ENCODE measurements at regions not wholly inside any gene's neighbourhood (a gene's known extent, or its start where the extent isn't known, plus 50 kb on each side); places are given as distances from the start of the nearest gene placed in this dataset.

DNA sequence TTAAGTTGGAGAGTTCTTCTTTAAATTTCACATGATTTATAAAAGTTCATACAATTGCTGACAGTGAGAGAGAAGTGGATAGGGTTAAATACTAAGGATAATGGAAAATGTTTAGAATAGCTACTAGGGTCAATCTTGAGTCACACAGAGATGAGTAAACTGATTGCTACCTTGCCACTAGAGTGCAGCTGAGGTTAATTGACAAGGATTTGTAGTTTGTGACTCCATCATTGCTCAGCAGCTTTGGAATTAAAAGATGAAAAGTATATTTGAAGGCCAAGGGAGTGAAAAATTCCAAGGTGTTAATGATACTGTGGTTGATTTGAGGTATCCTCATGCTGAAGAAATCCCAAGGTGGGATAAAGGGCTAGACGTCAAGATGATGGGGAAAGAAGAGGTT is 524.0 kb downstream of the UTRN start:
- Mint-ChIP-seq H3K9me3 (no peaks in the 10 kb centered on the region), H3K36me3 (peaks cover 14% of the 10 kb centered on the region), H3K27me3 (no peaks in the 10 kb centered on the region), H3K4me3 (no peak overlapping the region), H3K27ac (peak overlapping the region; percentile 37 to 67), H3K4me1 (ENCODE audit: low read depth in 2 of 2) (peaks cover 32% of the 10 kb centered on the region in 2 donors)
- ATAC-seq (no peak), DNase-seq (ENCODE audit: low spot score) (no peak)

DNA sequence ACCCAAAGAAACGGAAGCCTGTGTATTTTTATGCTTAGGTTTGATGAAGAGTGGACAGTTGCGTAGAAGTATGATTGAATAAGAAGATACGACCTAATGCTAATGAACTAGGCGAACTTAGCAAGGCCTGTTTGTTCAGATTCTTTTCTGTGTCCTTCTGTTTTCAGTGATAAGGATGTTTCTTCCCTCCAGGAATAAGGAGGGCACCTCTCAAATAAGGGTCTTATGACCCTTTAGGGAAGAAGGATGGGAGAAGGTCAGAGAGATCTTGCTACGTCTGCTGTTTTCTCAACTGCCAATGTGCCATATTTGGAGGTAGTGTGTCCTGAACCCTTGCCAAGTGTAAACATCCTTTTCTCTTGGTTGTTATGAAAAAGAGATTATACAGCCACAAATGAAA is 524.8 kb downstream of the UTRN start:
- Mint-ChIP-seq H3K4me1 (ENCODE audit: low read depth in 2 of 2) (peaks cover 26 to 32% of the 10 kb centered on the region in 2 donors), H3K36me3 (peaks cover 14% of the 10 kb centered on the region), H3K27ac (no peak overlapping the region), H3K4me3 (no peak overlapping the region), H3K27me3 (no peaks in the 10 kb centered on the region), H3K9me3 (no peaks in the 10 kb centered on the region)
- DNase-seq (ENCODE audit: low spot score) (no peak), ATAC-seq (no peak)

DNA sequence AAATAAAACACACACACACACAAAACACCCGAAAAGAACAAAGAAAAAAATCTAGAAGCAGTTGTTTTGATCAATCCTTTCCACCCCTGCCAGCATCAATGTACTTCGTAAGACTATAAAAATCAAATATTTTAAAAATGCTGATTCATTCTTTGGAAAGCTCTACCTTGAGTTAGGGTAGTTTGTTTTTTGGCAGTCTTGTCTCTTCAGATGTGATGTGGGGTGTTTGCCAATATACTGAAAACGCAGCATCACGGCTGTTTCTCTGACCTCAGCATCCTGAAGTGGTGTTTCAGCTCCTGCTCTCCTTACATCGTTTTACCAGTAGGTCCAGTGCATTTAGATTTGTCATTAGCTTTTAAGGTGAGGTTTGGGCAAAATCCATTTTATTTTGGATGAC is 526.0 kb downstream of the UTRN start:
- Mint-ChIP-seq H3K4me3 (no peak overlapping the region), H3K9me3 (no peaks in the 10 kb centered on the region), H3K4me1 (ENCODE audit: low read depth in 2 of 2) (peaks cover 21 to 32% of the 10 kb centered on the region in 2 donors), H3K27me3 (no peaks in the 10 kb centered on the region), H3K36me3 (peaks cover 23% of the 10 kb centered on the region), H3K27ac (no peak overlapping the region)
- ATAC-seq (no peak), DNase-seq (ENCODE audit: low spot score) (no peak)

DNA sequence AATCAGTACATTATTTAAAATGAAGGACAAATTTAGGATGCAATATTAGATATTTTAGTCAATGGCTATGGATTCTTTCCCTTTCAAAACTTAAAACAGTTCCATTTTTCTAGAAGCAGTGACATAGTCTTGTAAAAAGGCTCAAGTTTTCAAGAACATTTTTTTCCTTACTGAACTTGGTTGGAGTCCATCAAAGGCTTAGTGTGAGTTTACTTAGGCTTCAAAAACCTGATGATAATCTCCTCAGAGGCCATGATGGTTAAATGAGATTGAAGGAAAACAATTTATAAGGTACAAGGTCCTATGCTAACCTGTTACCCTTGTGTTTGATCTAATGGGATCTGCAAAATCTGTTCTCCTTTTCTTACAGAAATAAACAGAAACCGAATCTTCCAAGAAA is 531.8 kb downstream of the UTRN start:
- no peak overlapping the region for H3K27ac Mint-ChIP-seq
- no peaks in the 10 kb centered on the region for H3K27me3 Mint-ChIP-seq
- DNase-seq (ENCODE audit: low spot score), result no peak
- H3K4me3 Mint-ChIP-seq, result no peak overlapping the region
- no peak for ATAC-seq
- no peaks in the 10 kb centered on the region for H3K9me3 Mint-ChIP-seq
- H3K4me1 Mint-ChIP-seq (ENCODE audit: low read depth in 2 of 2), result peaks cover 5 to 21% of the 10 kb centered on the region in 2 donors
- H3K36me3 Mint-ChIP-seq, result peaks cover 10% of the 10 kb centered on the region

DNA sequence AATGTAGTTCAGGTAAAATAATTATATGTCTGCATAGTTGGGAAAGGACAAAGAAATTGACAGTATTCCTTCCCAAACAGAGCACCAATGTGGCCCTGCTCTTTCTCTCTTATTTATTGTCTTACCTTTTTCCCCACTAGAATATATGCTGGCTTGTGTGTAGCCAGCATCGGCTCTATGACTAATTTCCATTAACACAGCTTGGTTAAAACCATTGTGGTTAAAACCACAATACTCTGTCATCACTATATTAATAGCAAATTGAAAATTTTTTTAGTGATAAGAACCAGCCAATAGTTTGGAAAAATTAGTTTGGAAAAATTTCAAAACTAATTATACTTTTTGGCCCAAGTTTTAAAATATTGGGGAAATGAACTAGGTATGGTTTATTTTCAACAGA is 535.1 kb downstream of the UTRN start:
- Mint-ChIP-seq H3K9me3 (no peaks in the 10 kb centered on the region), H3K27me3 (no peaks in the 10 kb centered on the region), H3K27ac (no peak overlapping the region), H3K4me1 (ENCODE audit: low read depth in 2 of 2) (peaks cover 0 to 12% of the 10 kb centered on the region in 2 donors), H3K36me3 (peaks cover 16% of the 10 kb centered on the region), H3K4me3 (no peak overlapping the region)
- ATAC-seq, result no peak
- DNase-seq (ENCODE audit: low spot score), result no peak

DNA sequence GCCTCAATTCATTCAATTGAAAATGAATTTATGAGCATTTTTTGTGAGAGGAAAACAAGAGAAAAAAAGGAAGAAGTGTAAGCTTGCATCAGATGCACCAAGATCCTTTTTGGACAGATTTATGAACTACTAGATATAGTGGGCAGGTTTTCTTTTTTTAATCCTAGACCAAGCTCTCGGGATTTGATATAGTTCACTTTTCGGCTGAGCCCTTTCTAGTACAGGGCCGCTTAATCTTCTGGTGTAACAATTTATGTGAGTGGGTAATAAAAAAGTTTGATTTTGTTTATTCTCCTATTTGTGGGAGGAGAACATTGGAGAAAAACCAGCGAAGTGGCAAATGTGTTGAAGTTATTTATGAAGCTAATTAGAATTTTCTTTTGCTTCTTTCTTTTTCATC is 538.0 kb downstream of the UTRN start:
- ATAC-seq (no peak), DNase-seq (ENCODE audit: low spot score) (no peak)
- Mint-ChIP-seq H3K27me3 (no peaks in the 10 kb centered on the region), H3K4me3 (no peak overlapping the region), H3K27ac (peak overlapping the region in 1 of 2 donors; percentile 67), H3K9me3 (no peaks in the 10 kb centered on the region), H3K36me3 (peaks cover 18% of the 10 kb centered on the region), H3K4me1 (ENCODE audit: low read depth in 2 of 2) (peaks cover 3 to 12% of the 10 kb centered on the region in 2 donors)

DNA sequence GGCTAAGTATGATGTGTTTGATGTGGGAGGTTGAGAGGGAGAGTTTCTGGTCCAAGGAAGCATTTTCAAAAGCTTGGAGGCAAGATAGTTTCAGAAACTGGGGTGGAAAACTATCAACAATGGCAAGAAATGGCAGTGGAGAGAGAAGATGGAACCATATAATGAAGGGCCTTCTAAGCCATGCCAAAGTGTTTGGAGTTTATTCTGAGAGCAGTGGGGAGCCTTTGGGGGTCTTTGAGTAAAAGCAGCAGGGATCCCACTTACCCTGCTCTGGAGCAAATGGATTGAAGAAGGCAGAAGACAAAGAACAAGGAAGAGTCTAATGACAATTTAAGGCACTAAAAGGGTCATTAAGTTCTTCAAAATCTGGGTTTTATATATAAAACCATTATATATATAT is 538.9 kb downstream of the UTRN start:
- H3K27me3 Mint-ChIP-seq, result no peaks in the 10 kb centered on the region
- H3K9me3 Mint-ChIP-seq, result no peaks in the 10 kb centered on the region
- no peak for ATAC-seq
- peaks cover 21% of the 10 kb centered on the region for H3K36me3 Mint-ChIP-seq
- DNase-seq (ENCODE audit: low spot score), result no peak
- H3K27ac Mint-ChIP-seq, result no peak overlapping the region
- no peak overlapping the region for H3K4me3 Mint-ChIP-seq
- H3K4me1 Mint-ChIP-seq (ENCODE audit: low read depth in 2 of 2), result peaks cover 4 to 13% of the 10 kb centered on the region in 2 donors

DNA sequence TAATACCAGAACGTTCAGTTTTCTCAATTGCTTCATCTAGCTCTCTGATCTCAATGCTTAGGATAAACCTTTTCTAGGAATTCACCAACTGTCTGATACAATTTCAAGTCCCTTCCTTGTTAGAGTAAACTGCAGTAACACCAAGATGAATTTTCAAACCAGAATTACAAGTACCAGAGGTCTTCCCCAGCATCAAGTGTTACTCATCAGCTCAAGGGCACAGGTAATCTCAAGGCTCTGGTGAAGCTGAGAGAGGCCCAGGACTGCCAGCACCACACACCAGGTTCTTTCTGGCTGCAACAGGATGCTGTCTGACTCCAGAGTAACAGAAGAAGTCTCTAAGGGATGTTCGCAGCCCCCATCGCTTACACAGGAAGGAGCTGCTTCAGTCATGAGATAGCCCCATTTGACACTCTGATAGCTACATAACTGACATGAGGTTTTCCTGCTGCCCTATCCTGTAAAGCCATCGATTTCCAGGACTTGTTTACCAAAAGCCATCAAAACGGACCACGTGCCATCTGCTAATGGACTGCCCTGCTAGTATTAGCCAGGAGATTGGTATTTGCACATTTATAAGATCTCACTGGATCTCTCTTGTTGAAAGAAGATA is 549.4 kb downstream of the UTRN start:
- H3K4me1 Mint-ChIP-seq (ENCODE audit: low read depth in 2 of 2), result peaks cover 0 to 21% of the 10 kb centered on the region in 2 donors
- H3K27me3 Mint-ChIP-seq, result no peaks in the 10 kb centered on the region
- no peak for ATAC-seq
- H3K4me3 Mint-ChIP-seq, result no peak overlapping the region
- no peaks in the 10 kb centered on the region for H3K9me3 Mint-ChIP-seq
- peak overlapping the region in 1 of 2 donors; percentile 79 for H3K27ac Mint-ChIP-seq
- DNase-seq (ENCODE audit: low spot score), result no peak
- H3K36me3 Mint-ChIP-seq, result peaks cover 29% of the 10 kb centered on the region

DNA sequence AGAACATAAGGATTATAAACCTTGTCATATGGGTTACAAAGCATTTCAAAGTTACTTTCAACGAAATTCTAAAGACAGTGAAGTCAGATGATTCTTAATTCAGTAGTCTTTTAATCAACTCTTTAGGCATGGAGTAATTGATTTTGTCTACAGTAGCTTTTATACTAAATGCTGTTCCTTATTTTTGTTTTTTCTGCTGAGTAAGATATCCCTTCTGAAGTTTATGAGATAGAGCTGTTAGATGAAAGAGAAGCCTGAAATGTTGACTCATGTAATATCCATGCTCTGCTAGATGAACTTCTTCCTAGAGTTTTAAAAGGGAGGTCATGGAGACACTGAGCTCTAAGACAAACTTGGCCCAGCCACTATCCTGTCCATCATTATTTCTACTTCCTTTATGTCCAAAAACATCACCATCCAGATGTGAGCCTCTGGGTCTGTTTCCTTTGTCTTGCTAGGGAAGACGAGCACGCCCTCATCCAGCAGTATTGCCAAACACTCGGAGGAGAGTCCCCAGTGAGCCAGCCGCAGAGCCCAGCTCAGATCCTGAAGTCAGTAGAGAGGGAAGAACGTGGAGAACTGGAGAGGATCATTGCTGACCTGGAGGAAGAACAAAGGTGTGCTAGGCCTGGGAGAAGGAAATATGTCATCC is 550.3 kb downstream of the UTRN start:
- peaks cover 0 to 21% of the 10 kb centered on the region in 2 donors for H3K4me1 Mint-ChIP-seq (ENCODE audit: low read depth in 2 of 2)
- no peaks in the 10 kb centered on the region for H3K27me3 Mint-ChIP-seq
- no peak for ATAC-seq
- H3K9me3 Mint-ChIP-seq, result no peaks in the 10 kb centered on the region
- DNase-seq (ENCODE audit: low spot score), result no peak
- no peak overlapping the region for H3K4me3 Mint-ChIP-seq
- peaks cover 29% of the 10 kb centered on the region for H3K36me3 Mint-ChIP-seq
- H3K27ac Mint-ChIP-seq, result peak overlapping the region; percentile 9 to 79

DNA sequence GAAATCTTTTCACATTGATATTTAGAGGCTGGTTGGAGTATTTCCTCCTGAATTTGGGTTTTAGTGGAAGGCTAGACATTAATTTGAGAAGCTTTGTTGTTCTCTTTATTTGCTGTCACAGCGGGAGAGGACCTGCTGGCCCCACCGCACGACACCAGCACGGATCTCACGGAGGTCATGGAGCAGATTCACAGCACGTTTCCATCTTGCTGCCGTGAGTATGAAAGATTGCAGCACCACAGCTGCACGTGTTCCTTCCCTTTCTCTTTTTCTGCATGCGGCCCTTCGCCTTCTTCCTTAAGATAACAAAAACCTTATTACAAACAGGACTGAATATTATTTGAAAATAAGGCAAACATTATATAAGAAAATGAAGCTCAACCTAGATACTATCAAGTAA is 555.5 kb downstream of the UTRN start:
- Mint-ChIP-seq H3K36me3 (peaks cover 20% of the 10 kb centered on the region), H3K4me1 (ENCODE audit: low read depth in 2 of 2) (peaks cover 0 to 5% of the 10 kb centered on the region in 2 donors), H3K27ac (no peak overlapping the region), H3K27me3 (no peaks in the 10 kb centered on the region), H3K9me3 (no peaks in the 10 kb centered on the region), H3K4me3 (no peak overlapping the region)
- no peak for DNase-seq (ENCODE audit: low spot score)
- ATAC-seq, result no peak

DNA sequence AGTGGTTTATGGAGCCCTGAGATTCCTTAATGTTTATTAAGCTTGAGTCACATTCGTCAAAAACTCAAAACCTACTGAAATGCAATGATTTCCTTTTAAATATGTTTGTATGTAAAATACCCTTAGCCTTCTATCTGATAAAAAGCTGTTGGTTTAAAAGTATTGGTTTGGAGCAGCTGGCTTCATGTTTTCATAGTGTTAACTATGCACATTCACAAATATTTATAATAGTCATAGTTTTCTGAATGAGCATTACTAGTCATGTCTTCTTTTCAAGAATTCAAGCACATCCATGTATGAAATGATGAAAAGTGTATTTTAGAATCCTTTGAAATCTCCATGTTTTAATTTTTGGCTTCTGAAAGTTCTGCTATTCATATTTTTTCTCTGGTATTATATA is 558.6 kb downstream of the UTRN start:
- no peaks in the 10 kb centered on the region for H3K27me3 Mint-ChIP-seq
- H3K36me3 Mint-ChIP-seq, result peaks cover 16% of the 10 kb centered on the region
- no peaks in the 10 kb centered on the region for H3K9me3 Mint-ChIP-seq
- no peak overlapping the region for H3K4me3 Mint-ChIP-seq
- no peak overlapping the region for H3K27ac Mint-ChIP-seq
- DNase-seq (ENCODE audit: low spot score), result no peak
- H3K4me1 Mint-ChIP-seq (ENCODE audit: low read depth in 2 of 2), result peaks cover 11 to 15% of the 10 kb centered on the region in 2 donors
- ATAC-seq, result no peak

DNA sequence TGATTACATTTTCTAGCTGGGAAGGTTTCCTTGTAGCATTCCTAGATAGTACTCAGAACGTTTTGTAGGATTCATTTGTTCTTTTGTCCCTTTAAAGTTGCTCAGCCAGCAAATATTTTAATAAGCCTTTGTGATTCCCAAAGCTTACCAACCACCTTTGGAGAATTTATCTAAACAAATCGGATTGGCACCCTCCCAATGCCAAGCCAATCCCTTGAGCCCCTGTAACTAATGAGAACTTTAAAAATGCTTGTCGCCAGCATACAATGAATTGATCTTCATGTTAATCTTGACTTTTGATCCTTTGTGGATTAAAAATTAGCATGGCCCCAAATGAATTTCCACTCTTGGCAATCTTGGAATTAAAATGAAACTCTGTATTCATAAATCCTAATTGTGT is 559.5 kb downstream of the UTRN start:
- Mint-ChIP-seq H3K36me3 (peaks cover 18% of the 10 kb centered on the region), H3K27ac (no peak overlapping the region)
- no peak for ATAC-seq

DNA sequence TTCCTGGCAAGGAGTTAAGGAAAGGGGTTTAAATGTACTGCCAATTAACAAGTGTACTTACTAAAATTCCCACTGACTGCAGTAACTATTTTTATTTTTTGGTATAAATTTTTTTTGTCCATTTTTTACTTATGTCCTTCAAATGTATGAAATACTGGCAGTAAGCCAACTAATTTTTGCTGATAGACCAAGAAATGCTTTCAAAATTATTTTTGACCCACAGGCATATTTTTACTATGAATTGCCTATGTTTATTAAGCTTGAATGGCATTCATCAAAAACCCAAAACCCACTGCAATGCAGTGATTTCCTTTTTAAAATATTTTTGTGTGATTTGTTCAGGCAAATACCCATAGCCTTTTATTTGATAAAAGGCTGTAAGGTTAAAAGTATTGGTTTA is 560.1 kb downstream of the UTRN start:
- H3K4me1 Mint-ChIP-seq (ENCODE audit: low read depth in 2 of 2), result peaks cover 16 to 21% of the 10 kb centered on the region in 2 donors

More for the DNA sequence above, 559.5 kb downstream of the UTRN start:
- Mint-ChIP-seq H3K9me3 (no peaks in the 10 kb centered on the region), H3K4me3 (no peak overlapping the region), H3K4me1 (ENCODE audit: low read depth in 2 of 2) (peaks cover 16 to 19% of the 10 kb centered on the region in 2 donors), H3K27me3 (no peaks in the 10 kb centered on the region)
- DNase-seq (ENCODE audit: low spot score), result no peak

DNA sequence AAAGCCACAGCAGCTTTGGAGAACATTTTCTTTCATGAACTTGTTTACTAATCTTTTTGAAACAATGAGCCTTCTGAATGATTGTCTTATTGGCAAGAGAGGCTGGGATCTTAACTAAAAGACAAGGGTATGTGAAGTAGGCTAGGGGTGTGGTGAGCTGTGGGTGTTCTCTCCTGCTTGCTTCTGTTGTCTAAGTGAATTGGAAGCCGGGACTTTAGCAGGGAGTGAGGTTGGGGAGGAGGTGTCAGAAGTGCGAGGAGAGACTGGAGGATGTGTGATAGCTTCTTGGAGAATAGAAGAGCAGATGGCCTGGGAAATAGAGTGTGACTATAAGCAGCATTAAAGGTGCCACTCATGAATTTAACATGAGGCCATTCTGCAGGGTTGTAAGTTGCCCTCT is 562.8 kb downstream of the UTRN start:
- H3K36me3 Mint-ChIP-seq, result peaks cover 20% of the 10 kb centered on the region
- H3K9me3 Mint-ChIP-seq, result no peaks in the 10 kb centered on the region
- ATAC-seq (no peak), DNase-seq (ENCODE audit: low spot score) (no peak)
- H3K4me1 Mint-ChIP-seq (ENCODE audit: low read depth in 2 of 2), result peaks cover 21 to 27% of the 10 kb centered on the region in 2 donors
- no peaks in the 10 kb centered on the region for H3K27me3 Mint-ChIP-seq
- peak overlapping the region; percentile 9 to 31 for H3K27ac Mint-ChIP-seq
- H3K4me3 Mint-ChIP-seq, result no peak overlapping the region

More for the DNA sequence above, 560.1 kb downstream of the UTRN start:
- Mint-ChIP-seq H3K27me3 (no peaks in the 10 kb centered on the region), H3K4me3 (no peak overlapping the region), H3K9me3 (no peaks in the 10 kb centered on the region), H3K27ac (no peak overlapping the region), H3K36me3 (peaks cover 20% of the 10 kb centered on the region)
- DNase-seq (ENCODE audit: low spot score), result no peak
- no peak for ATAC-seq

Data from natural killer cell treated with Interleukin-12 subunit alpha and Interleukin-12 subunit beta and Interleukin-15 and Interleukin-18, amount 100 ng/mL, for 72 hours (primary cell).